ENCODE measurements at regions not wholly inside any gene's neighbourhood (a gene's known extent, or its start where the extent isn't known, plus 50 kb on each side); places are given as distances from the start of the nearest gene placed in this dataset.

- DNase-seq = no peak
Observed at GRCh38 chr12:24118668-24119067, 169.2 kb upstream of the SOX5 start.

- no peak for DNase-seq
Observed at GRCh38 chr12:24116548-24116947, 167.1 kb upstream of the SOX5 start.

- no peak for DNase-seq
Observed at GRCh38 chr12:24113701-24114100, 164.2 kb upstream of the SOX5 start.

GRCh38 chr12:24111616-24112015 lies 162.1 kb upstream of the SOX5 start:
- DNase-seq = no peak

- DNase-seq = no peak
Observed at GRCh38 chr12:24111086-24111485, 161.6 kb upstream of the SOX5 start.

GRCh38 chr12:24109381-24110039 lies 160.0 kb upstream of the SOX5 start:
- peak; percentile 54 for DNase-seq

GRCh38 chr12:24102676-24103075 lies 153.2 kb upstream of the SOX5 start:
- no peak for DNase-seq

- no peak for DNase-seq
Observed at GRCh38 chr12:24099576-24099975, 150.1 kb upstream of the SOX5 start.

- DNase-seq = no peak
Observed at GRCh38 chr12:24095245-24095644, 145.8 kb upstream of the SOX5 start.

GRCh38 chr12:24089510-24089890 lies 140.0 kb upstream of the SOX5 start:
- DNase-seq = no peak

- no peak for DNase-seq
Observed at GRCh38 chr12:24088751-24089509, 139.5 kb upstream of the SOX5 start.

GRCh38 chr12:24087294-24087693 lies 137.8 kb upstream of the SOX5 start:
- DNase-seq = no peak

GRCh38 chr12:24084800-24085199 lies 135.3 kb upstream of the SOX5 start:
- no peak for DNase-seq

- no peak for DNase-seq
Observed at GRCh38 chr12:24083838-24084237, 134.4 kb upstream of the SOX5 start.

- no peak for DNase-seq
Observed at GRCh38 chr12:24081606-24082005, 132.1 kb upstream of the SOX5 start.

GRCh38 chr12:24081092-24081529 lies 131.6 kb upstream of the SOX5 start:
- no peak for DNase-seq

- no peak for DNase-seq
Observed at GRCh38 chr12:24080465-24080864, 131.0 kb upstream of the SOX5 start.

- DNase-seq = no peak
Observed at GRCh38 chr12:24079083-24079482, 129.6 kb upstream of the SOX5 start.

GRCh38 chr12:24078318-24078765 lies 128.9 kb upstream of the SOX5 start:
- DNase-seq = no peak

- no peak for DNase-seq
Observed at GRCh38 chr12:24077161-24077560, 127.7 kb upstream of the SOX5 start.

- DNase-seq = no peak
Observed at GRCh38 chr12:24075650-24076049, 126.2 kb upstream of the SOX5 start.

- DNase-seq = no peak
Observed at GRCh38 chr12:24073170-24073810, 123.8 kb upstream of the SOX5 start.

GRCh38 chr12:24072302-24072701 lies 122.8 kb upstream of the SOX5 start:
- DNase-seq = no peak

GRCh38 chr12:24071842-24072241 lies 122.4 kb upstream of the SOX5 start:
- no peak for DNase-seq
